Prostate gland (tissue), 2 donors: ENCODE measurements at regions not wholly inside any gene's neighbourhood (a gene's known extent, or its start where the extent isn't known, plus 50 kb on each side); places are given as distances from the start of the nearest gene placed in this dataset.

ENCODE experiments used
- DNase-seq: peaks from one replicate; pipeline ENCODE4 v3.0.0-alpha.2; 2019; ENCODE audit warnings: low spot score
- H3K27ac ChIP-seq, 2 donors: fragments of 200-600 bp; sonication (generic); 2 replicates each; pipeline ENCODE4 v1.5.1; 2017 to 2019
- H3K27me3 ChIP-seq: fragments of 200-600 bp; sonication (generic); replicated peaks from 2 replicates; pipeline ENCODE4 v1.5.1; 2019; ENCODE audit not compliant: insufficient read depth
- H3K36me3 ChIP-seq, 2 donors: fragments of 200-600 bp; sonication (generic); 1 replicate in 1 of 2; 2 replicates in 1 of 2; pipeline versions ENCODE4 v1.5.1 to v1.8.1; 2017 to 2019
- H3K4me1 ChIP-seq: fragments of 200-600 bp; sonication (generic); replicated peaks from 2 replicates; pipeline ENCODE4 v1.5.1; 2019
- H3K4me3 ChIP-seq, 2 donors: fragments of 200-600 bp; sonication (generic); 2 replicates each; pipeline ENCODE4 v1.5.1; 2017 to 2019
- H3K9me3 ChIP-seq: fragments of 200-600 bp; sonication (generic); 2 replicates; pipeline ENCODE4 v1.5.1; 2017
- POLR2A ChIP-seq: fragments of 450-650 bp; IDR thresholded peaks from one replicate; pipeline ENCODE4 v1.6.1; 2016; ENCODE audit warnings: antibody characterized with exemption, mild to moderate bottlenecking
- POLR2AphosphoS5 ChIP-seq: sonication (generic); formaldehyde crosslinking; IDR thresholded peaks from one replicate; pipeline ENCODE4 v1.6.1; 2017; ENCODE audit warnings: antibody characterized with exemption
- WGBS: methylation state at CpG from one replicate; pipeline ENCODE4 v1.1.5; 2018; 5-methylcytosine and 5-hydroxymethylcytosine counted together
- intact Hi-C: fragments of 100-400 bp; cut with DNase I; formaldehyde crosslinking; loops from one replicate; pipeline ENCODE4 v1.14.2; 2022
- TF ChIP-seq, protein P1 (sequence below), 4 experiments: fragments of 200-600 bp in 2 of 4; fragments of 450-650 bp in 2 of 4; sonication (generic) in 2 of 4; IDR thresholded peaks; 1 replicate in 3 of 4; 2 replicates in 1 of 4; pipeline ENCODE4 v1.5.1; 2016 to 2019; ENCODE audit warnings: antibody characterized with exemption in 4 of 4, mild to moderate bottlenecking in 2 of 4, moderate library complexity in 2 of 4

DNA sequence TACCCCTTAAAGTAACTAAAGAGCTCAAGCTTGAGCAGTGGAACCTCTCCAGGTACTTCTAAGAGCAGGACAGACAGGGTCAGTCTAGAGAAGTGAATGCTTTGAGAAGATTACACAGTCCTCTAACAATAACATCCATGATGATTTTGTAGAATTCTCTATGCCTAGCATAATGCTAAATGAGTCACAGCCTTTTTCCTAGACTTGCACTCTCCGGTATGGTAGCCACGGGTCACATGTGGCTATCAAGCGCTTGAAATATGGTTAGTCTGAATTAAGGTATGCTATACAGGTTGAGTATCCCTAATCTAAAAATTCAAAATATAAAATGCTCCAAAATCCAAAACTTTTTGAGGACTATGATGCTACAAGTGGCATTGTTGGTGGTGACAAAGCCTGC, 166.6 kb upstream of the MKLN1 start:
- H3K9me3 ChIP-seq, result no peaks in the 10 kb centered on the region
- H3K4me1 ChIP-seq, result no peaks in the 10 kb centered on the region
- no peaks in the 10 kb centered on the region for H3K36me3 ChIP-seq
- no peak for DNase-seq
- no peak for TF ChIP-seq POLR2AphosphoS5
- TF ChIP-seq, protein P1, sequence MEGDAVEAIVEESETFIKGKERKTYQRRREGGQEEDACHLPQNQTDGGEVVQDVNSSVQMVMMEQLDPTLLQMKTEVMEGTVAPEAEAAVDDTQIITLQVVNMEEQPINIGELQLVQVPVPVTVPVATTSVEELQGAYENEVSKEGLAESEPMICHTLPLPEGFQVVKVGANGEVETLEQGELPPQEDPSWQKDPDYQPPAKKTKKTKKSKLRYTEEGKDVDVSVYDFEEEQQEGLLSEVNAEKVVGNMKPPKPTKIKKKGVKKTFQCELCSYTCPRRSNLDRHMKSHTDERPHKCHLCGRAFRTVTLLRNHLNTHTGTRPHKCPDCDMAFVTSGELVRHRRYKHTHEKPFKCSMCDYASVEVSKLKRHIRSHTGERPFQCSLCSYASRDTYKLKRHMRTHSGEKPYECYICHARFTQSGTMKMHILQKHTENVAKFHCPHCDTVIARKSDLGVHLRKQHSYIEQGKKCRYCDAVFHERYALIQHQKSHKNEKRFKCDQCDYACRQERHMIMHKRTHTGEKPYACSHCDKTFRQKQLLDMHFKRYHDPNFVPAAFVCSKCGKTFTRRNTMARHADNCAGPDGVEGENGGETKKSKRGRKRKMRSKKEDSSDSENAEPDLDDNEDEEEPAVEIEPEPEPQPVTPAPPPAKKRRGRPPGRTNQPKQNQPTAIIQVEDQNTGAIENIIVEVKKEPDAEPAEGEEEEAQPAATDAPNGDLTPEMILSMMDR (IDR thresholded peaks at IDR 0.05), result no peak
- no peak for TF ChIP-seq POLR2A
- whole genome bisulfite sequencing, result 93% methylated on average over 3 of the region's 3 CpGs
- no peak overlapping the region for H3K4me3 ChIP-seq
- H3K27ac ChIP-seq, result no peak overlapping the region
- intact Hi-C loops, result no loop called here
- no peaks in the 10 kb centered on the region for H3K27me3 ChIP-seq

DNA sequence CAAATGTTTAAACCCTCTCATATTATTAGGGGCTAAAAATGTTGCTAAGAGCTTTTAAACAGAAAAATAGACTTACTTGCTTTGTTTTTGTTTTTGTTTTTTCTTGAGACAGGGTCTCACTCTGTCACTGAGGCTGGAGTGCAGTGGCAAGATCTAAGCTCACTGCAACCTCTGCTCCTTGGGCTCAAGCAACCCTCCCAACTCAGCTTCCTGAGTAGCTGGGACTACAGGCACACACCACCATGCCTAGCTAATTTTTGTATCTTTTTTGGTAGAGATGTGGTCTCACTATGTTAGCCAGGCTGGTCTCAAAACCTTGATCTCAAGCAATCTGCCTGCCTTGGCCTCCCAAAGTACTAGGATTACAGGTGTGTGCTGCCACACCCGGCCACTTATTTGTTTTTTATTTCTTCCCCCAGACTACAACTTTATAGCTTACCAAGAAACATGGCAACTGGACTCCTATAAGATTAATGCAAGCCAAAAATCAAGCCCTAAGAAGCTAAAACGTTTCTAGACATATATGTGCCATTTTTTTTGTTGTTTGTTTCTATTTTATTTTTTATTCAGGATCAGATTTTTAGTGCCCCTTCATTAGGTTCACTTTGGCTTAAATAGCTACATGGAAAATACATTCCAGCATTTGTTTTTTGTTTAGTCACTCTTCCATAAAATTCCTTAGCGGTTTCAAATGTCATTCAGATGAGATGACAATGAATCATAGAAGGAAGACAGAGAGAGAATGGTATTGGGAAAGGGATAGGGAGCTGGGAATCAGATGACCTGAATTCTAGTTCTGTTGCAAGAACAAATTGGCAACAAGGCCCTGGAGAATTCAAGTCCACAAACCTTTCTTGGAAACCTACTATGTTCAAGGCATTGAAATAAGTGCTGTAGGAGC, 163.4 kb upstream of the MKLN1 start:
- Histone ChIP-seq H3K4me1 (no peaks in the 10 kb centered on the region), H3K9me3 (no peaks in the 10 kb centered on the region), H3K36me3 (no peaks in the 10 kb centered on the region), H3K27ac (no peak overlapping the region), H3K4me3 (no peak overlapping the region), H3K27me3 (no peaks in the 10 kb centered on the region)
- 45% methylated on average over 3 of the region's 3 CpGs for WGBS
- intact Hi-C loops, result no loop called here
- DNase-seq, result no peak
- TF ChIP-seq POLR2A (no peak), POLR2AphosphoS5 (no peak)
- TF ChIP-seq, protein P1 (IDR thresholded peaks at IDR 0.05), result no peak

DNA sequence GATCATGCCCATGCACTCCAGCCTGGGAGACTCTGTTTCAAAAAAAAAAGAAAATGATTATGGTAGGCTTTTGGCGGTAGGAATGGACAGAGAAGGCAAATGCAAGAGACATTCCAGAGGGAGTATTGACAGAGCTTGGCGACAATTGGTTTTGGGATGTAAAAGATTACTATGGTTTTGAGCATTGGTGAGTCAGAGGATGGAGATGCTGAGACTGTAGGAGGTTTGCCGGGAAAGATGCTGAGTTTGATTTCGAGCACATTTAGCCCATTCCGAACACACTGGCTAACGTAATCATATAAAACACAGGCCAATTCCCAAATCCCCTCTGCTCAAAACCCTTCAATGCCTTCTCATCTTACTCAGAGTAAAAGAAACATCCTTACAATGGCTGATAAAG, 161.6 kb upstream of the MKLN1 start:
- H3K27ac ChIP-seq, result no peak overlapping the region
- no peak for DNase-seq
- H3K4me1 ChIP-seq, result no peaks in the 10 kb centered on the region
- no peaks in the 10 kb centered on the region for H3K9me3 ChIP-seq
- H3K27me3 ChIP-seq, result no peaks in the 10 kb centered on the region
- intact Hi-C loops, result no loop called here
- TF ChIP-seq, protein P1 (IDR thresholded peaks at IDR 0.05), result no peak
- TF ChIP-seq POLR2A, result no peak
- no peak for TF ChIP-seq POLR2AphosphoS5
- no peaks in the 10 kb centered on the region for H3K36me3 ChIP-seq
- no peak overlapping the region for H3K4me3 ChIP-seq
- 94% methylated on average over 6 of the region's 6 CpGs for WGBS

DNA sequence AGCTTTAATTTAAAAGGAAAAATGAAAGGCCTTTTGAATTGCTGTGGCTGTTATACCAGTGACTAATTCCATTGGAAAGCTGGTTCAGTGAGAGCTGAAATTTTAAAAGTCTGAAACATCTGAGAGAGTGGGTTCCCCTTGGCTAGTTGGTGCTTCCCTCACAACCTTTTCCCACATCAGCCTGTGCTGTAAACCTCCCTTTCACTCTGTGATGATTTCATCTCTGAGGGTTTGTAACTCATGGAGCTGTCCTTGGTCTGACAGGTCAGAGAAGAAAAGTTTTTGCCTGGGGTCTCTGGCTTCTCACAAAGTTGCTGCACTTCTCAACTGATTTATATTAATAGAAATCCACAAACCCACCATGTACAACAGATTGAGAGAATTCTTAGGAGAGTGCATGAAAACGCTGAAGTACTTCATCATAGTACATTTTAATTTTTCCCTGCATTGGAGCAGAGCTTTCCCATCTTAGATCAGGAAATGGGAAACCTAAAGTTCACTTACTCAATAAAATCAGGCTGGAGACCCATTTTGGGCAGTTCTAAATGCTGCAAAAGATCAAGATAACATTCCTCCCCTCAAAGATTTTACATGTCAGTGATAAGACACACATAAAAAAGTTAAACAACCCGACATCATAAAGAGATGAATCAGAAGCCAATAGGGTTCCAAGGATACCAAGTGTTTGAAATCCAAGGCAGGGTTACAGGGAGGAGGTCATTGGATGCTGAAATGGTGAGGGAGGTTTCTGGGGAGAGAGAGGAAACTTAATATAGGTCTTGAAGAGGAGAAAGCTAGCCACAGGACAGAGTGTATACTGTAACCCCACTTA, 157.0 kb upstream of the MKLN1 start:
- intact Hi-C loops, result no loop called here
- no peak for DNase-seq
- no peak overlapping the region for H3K4me3 ChIP-seq
- no peaks in the 10 kb centered on the region for H3K36me3 ChIP-seq
- H3K4me1 ChIP-seq, result no peaks in the 10 kb centered on the region
- H3K27me3 ChIP-seq, result no peaks in the 10 kb centered on the region
- 37% methylated on average over 2 of the region's 2 CpGs for WGBS
- TF ChIP-seq POLR2A (no peak), POLR2AphosphoS5 (no peak)
- TF ChIP-seq, protein P1 (IDR thresholded peaks at IDR 0.05), result no peak
- H3K9me3 ChIP-seq, result no peaks in the 10 kb centered on the region
- no peak overlapping the region for H3K27ac ChIP-seq
